Activated CD8-positive, alpha-beta memory T cell treated with anti-CD3 and anti-CD28 coated beads, Interleukin-2, amount 50 U/mL, for 48 hours (primary cell): ENCODE measurements at regions not wholly inside any gene's neighbourhood (a gene's known extent, or its start where the extent isn't known, plus 50 kb on each side); places are given as distances from the start of the nearest gene placed in this dataset.
"Not testable (repeated sequence)": the region's sequence is repeated elsewhere in the genome, so short reads cannot be mapped to it uniquely, and the experiment has no call there.

Source experiments
- DNase-seq: peaks from one replicate; pipeline ENCODE4 v3.0.0-alpha.2; 2020

GRCh38 chr10:9469663-9470205, 1415.2 kb downstream of the GATA3 start:
- DNase-seq: no peak

DNA sequence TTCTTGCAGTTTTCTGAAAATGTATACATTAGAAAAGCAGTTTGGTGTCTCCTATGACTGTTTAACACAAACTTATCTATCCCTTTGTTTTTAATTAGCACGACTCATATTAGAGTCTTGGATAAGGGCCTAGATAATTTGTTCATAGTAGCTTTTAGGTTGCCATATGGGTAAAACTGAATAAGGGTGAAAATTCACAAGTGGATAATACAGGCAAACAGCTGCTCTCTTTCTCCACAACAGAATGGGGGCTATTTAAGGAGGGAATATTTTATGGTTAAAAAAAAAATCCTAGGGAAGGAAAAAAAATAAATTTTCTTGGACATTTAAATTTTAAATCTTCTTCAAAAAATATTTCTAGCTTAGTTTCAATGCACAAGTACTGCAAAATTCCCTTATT, 1416.1 kb downstream of the GATA3 start:
- no peak for DNase-seq

DNA sequence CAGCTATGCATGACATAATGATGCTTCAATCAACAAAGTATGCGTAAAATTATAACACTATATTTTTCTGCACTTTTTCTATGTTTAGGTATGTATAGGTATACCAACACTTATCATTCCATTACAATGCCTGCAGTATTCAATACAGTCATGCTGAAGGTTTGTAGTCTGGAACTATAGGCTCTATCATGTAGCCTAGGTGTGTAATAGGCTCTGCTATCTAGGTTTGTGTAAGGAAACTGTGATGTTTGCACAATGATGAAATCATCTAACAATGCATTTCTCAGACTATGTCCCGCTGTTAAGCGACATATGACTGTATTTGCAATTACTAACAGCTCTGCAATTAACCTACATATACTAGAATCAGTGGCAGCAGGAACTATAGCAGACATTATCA, 1447.5 kb downstream of the GATA3 start:
- DNase-seq: no peak

DNA sequence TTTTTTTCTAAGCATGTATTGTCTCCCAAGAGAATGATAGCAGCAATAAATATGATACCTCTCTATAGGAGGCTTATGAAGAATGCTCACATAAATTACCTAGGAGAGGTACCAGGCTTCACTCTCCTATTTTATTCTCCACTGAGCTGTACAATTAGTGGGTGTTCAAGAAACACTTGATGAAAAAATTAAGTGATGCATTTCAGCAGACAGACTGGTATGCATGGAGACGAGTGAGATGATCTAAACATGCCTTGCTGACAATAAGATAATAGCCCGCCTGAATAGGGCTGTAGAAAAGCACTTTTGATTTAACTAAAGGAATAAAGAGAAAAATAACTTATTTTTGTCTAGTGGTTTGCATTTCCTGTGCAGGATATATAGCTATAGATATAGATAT, 1449.7 kb downstream of the GATA3 start:
- no peak for DNase-seq

- DNase-seq: no peak
Observed at GRCh38 chr10:9505546-9505945, 1451.1 kb downstream of the GATA3 start.

DNA sequence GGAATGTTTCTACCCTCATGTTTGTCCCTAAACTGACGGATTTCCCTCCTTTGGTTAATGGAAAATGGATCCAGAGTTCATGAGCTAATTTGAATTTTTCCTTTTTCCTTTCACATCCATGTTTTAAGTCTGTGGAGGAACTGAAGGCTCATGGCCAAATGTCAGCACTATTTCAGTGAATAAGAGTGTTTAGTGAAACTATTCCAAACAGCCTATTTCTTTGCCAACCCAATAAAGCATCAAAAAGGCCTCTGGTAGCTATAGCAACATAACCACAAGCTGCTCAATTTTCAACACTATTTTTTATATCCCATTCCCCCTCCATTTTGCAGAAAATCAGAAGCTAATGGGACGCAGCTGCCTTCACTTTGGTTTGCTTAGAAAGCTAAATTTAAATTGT, 1454.1 kb downstream of the GATA3 start:
- DNase-seq: no peak

DNA sequence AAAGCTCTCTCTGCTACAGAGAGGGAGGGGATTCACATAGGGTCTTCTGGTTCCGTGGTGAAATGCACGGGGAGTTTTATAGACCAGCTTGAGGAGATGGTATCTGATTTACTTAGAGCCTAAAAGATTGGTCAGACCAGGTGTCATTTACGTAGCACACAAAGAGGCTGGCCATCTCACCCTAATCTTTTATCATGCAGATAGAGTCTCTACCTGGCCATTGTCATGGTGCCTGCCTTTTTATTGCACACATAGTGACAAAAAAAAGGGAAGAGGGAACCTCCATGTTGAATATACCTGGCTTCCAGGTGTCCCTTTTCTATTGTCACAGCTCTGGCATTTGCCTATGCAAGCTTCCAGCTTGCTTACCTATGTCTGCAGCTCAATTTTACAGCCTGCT, 1456.1 kb downstream of the GATA3 start:
- DNase-seq: no peak

DNA sequence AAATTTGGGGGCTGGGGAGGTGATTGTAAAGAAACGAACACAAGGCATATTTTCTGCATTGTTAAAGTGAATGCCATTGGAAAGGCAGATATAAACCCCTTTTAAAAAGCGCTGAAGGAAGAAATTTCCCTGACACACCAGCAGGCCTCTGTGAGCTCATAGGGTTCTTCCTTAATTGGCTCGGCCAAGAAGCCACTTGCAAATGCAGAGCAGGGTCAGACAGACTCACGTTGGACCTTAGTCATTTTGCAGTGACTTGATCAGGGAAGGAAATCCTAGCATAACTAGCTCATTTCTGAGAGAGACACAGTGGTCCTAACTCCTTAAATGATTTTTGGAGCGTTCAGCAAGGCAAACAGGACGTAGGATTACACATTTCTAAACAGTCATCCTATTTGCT, 1461.4 kb downstream of the GATA3 start:
- DNase-seq: no peak

- no peak for DNase-seq
Observed at GRCh38 chr10:9535744-9536143, 1481.3 kb downstream of the GATA3 start.

GRCh38 chr10:9545073-9545472, 1472.6 kb upstream of the CELF2 start:
- DNase-seq: no peak

- DNase-seq: no peak
Observed at GRCh38 chr10:9547936-9548904, 1469.5 kb upstream of the CELF2 start.

- no peak for DNase-seq
Observed at GRCh38 chr10:9550810-9551209, 1466.9 kb upstream of the CELF2 start.

DNA sequence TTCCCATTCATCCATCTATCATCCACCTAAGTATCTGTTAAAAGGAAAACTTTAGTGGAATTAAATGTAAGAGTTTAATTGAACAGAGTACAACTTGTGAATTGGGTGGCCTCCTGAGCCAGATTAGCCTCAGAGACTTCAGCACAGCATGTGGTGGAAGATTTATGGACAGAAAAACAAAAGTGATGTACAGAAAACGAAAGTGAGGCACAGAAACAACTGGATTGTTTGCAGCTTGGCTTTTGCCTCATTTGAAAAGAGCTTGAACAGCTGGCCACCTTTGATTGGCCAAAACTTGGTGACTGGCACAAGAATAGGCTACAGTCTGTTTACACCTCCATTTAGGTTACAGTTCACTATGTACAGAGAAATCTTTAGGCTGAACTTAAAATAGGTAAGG, 1463.4 kb upstream of the CELF2 start:
- no peak for DNase-seq

DNA sequence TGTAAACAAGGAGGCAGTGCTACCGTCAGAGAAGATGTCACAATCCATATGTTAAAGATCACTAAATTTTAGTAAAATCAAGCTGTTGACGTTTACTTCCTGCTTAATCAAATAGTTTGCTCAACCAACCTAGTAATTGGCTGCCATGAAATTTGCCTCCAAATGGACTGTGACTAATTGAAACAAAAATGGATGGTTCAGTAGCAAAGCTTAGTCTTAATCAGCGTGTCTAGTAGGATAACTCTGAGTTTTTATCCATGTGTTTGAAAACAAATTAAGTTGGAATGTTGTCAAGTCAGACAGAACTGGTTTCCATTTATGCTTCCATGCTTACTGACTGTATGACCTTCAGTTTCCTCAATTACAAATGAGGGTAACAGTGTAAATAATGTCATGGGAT, 1456.7 kb upstream of the CELF2 start:
- no peak for DNase-seq

DNA sequence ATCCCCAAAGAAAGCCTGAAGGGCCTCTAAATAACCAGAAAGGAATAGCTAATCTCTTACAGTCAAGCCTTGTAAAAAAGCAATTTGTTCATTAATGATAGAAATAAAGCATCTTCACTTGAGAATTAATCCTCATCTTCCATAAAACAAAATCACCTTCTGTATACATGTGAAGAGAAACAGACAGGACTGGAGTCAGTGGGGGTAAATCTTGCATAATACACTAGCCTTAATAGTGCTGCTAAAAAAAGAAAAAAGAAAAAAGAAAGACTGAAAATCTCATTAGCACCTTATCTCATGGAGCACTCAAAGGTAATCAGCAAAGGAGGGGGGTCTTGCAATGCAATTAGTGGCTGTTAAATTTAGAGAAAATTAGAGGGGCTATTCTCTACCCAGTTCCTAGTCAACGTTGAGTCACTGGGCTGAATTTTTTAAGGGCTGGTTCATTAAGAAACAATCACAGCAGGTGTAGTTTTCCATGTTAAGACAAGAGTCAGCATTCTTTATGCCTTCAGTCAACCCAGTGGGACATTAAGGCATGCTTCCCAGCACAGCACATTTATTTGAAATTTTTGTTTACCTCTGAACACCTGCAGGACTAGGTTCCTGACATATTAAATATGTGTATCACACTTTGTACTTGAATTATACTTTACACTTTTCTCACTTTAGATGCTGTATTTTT, 1455.7 kb upstream of the CELF2 start:
- no peak for DNase-seq

DNA sequence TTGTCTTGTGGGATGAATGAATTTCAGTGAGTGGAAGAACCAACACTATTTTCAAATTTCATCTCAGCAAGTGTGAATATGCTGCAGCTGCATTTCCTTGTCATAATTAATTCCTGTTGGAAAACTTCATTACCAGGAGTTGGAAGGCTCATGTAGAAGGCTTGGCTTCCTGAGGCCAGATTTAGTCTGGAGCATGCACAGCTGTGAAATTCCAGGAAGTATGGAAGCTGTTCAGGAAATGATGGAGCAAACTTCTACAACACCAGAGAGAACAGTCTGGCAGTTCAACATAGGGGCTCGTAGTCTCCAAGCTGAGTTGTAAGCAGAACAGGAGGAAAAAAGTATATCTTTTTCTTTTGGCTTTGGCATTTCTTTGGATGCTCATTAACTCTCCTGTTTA, 1439.9 kb upstream of the CELF2 start:
- no peak for DNase-seq

DNA sequence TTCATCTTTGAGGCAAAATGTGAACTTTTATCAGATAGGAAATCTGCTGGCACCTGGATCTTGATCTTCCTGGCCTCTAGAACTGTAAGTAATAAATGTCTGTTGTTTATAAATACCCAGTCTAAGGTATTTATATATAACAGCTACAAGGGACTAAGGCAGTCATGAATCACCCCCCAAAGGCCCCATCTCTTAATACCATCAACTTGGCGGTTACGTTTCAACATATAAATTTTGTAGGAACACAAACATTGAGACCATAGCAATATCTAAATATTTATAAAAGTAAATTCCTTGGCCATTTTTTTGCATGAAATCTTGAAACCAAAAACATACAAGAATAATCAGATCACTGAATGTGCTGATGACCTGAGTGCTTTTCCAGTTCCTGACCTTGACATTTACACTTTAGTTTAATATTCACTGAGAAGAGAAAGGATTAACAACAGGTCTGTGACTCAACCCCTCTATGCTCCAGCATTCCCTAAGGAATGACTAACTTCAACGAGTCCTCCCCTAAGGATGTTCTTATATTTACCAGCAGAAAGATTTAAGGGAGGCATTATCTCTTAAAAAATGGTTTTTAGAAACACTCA, 1438.5 kb upstream of the CELF2 start:
- DNase-seq: no peak

- DNase-seq: not testable (repeated sequence)
Observed at GRCh38 chr10:9582803-9583202, 1434.9 kb upstream of the CELF2 start.

DNA sequence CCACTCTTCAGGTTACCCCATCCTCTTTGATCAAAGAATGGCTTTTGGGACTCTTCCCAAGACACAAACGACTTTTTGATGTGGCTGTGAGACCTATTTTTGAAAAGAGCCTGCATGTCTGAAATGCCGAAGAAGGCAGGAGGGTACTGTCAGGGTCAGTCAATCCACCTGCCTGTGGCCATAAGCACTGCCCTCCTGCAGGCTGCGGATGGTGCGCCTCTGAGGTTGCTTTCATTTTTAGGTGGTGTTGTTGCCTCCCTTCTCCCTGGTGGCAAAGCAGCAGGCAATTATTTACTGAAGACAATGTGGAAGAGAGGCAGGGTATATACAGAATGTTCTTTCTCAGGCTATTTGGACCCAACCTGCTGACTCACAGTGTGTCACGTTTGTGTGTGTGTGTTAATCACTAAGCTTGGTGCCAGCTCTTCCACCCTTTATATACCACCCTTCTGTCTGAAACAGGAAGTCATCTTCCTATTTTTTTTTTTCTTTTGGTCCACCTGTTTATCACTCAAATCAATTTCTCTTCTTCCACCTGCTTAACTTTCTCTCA, 1421.2 kb upstream of the CELF2 start:
- no peak for DNase-seq

- no peak for DNase-seq
Observed at GRCh38 chr10:9602998-9603397, 1414.7 kb upstream of the CELF2 start.

GRCh38 chr10:9603972-9604371, 1413.7 kb upstream of the CELF2 start:
- no peak for DNase-seq

DNA sequence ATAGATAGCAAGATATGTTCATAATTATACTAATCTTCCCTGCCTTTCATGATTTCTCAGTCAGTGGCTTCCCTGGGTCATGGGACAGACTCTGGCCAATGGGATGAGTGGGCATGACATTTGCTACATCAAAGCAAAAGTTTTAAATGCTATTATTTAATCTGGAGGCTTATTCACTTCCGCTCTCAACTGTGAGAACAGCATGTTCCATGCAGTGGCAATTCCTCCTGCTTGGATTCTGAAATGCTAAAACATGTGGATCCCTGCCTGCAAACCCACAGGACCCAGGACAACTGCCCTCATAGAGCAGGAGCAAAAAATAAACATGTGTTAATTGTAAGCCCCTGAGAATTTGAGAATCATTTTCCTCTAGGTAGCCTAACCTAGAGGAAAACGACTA, 1412.4 kb upstream of the CELF2 start:
- no peak for DNase-seq

DNA sequence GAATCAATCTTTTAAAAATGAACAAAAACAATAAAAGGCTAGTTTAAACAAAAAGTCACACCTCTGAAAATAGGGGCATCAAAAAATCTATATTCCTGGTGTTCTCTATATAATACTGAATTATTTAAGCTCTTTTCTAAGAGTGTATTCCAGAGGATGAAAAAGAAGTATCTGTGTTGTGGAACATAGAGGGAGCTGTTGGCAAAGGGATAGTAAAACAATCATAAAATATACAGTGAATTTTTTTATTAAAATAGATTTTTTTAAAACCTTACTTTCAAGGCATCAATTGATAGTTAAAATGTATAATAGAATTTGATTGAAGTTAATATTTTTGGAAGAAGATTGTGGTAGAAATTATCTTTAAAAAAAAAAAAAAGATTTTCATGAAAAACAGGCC, 1409.1 kb upstream of the CELF2 start:
- DNase-seq: no peak
